GM19463 (cell line): ENCODE measurements at regions not wholly inside any gene's neighbourhood (a gene's known extent, or its start where the extent isn't known, plus 50 kb on each side); places are given as distances from the start of the nearest gene placed in this dataset.

Experiments used
- ATAC-seq: cut with Tn5 transposase; IDR thresholded peaks from one replicate; pipeline ENCODE4 v1.9.1; 2021; ENCODE audit warnings: mild to moderate bottlenecking, moderate library complexity; ENCODE audit not compliant: unreplicated experiment

GRCh38 chr5:82772281-82772680 is 304.9 kb downstream of the TMEM167A start:
- no peak for ATAC-seq

DNA sequence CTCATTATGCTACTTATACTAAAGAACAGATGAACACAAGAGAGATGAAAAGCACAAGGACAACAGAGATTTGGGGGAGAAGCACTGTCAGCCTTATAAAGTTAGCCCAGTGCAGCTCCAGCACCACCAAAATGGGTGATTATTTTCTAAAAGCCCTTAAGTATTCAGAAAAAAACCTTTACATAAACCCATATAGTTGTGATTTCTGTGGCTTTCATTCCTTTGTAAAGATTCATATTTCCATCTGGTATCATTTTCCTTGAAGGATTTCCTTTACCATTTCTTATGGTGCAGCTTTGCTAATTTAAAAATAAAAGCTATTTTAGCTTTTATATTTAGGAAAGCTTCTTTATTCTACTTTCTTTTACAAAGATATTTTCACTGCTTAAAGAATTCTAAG is 311.0 kb downstream of the TMEM167A start:
- no peak for ATAC-seq

DNA sequence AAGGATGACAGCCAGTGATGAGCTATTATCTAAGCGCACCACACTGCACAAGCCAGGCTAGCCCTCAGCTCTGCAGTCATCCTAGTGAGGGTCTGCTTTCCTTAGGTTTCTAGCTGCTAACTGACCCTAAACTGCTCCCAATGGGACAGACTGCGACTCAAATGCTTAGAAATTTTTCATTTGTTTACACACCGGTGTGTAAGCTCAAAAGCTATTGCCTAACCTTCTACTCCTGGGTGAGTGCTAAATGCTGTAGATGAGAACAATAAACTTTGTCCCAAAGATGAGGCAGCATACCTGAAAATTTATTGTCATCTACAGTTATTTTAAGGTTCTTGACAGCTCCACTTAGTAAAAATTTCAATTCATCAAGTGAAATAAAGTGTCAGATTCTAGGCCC is 311.4 kb downstream of the TMEM167A start:
- ATAC-seq, result no peak

DNA sequence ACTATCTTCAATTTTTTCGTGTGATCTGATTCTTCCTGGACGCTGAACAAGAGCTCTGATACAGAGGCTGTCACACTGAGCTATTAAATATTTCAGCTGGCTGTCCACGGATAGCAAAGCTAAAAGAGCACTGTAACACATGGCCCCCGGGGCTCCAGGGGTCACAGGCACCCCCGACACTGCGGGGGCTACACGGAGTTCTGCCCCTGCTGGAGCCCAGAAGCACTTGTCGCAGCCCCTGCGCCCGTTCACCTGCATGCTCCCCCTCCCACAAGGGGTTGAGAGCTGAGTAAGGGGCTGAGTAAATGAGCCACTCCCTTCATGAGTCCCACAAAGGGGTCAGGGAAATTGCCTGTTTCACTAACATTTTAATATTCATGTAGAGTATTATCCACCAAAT is 316.3 kb downstream of the TMEM167A start:
- no peak for ATAC-seq

DNA sequence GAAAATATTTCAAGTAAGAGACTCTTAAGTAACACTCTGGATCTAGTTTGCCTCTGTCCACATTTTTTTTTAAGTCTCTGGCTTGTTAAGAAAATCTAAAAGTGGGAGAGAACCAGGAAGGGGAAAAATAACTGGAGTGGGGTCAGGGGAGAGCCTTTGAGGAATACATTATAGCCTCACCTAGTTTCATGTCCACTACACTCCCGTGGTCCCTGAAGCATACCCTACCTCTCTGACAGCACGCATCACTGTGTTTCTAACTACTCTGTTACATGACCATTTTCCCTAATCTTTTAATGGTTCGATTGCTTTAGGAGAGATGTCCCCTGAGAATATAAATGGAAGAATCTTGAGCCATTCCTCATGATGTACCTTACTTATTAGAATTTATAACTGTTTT is 318.3 kb downstream of the TMEM167A start:
- ATAC-seq, result no peak

GRCh38 chr5:82754759-82755158 is 322.4 kb downstream of the TMEM167A start:
- ATAC-seq, result peak; percentile 89

DNA sequence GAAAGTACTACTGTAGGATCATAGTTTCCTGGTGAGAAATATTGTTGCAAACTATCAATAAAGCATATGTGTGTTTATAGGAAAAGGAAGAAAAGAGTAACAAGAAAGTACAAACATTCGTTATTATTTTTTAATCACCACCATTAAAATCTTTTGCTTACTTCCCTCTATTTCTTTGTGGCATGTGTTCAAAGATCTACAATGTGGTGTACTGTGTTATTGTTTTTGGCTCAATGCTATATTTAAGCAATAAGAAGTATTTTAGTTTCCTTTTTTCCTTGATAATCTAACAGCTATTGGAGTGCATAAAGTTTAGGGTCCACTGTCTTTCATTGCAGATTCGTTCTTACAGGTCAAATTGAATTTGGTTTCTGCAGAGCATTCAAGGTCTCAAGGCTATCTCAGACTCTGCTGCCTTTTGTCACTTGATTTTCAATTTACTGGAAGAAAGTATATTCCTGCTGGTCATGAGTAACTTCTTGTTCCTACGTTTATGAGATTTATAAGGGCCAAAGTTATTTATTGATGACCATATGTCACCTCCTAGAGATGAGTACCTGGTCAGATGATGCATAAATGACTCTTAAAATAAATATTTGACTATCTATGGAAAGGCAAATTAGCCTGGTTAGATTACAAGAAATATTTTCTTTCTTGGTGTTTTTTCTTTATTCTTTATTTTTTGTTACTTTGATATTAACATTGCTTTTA is 323.0 kb downstream of the TMEM167A start:
- ATAC-seq, result peak; percentile 15

DNA sequence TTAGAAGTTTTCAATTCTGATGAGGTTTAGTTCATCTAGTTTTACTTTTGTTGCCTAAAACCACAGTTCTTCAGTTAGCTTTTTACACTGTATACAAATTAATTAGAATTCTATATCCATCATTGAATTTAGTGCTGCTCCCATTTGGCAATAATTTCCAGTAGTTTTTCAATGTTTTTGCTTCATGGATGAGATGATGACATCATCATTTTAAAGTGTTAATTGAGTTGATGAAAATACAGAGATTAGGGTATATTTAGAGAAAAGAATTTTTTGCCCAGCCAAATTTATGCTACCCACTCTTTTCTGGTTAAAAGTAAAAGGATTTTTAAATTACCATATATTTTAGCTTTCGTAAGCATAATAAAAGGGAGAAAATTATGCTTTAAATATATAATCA is 323.8 kb downstream of the TMEM167A start:
- no peak for ATAC-seq

DNA sequence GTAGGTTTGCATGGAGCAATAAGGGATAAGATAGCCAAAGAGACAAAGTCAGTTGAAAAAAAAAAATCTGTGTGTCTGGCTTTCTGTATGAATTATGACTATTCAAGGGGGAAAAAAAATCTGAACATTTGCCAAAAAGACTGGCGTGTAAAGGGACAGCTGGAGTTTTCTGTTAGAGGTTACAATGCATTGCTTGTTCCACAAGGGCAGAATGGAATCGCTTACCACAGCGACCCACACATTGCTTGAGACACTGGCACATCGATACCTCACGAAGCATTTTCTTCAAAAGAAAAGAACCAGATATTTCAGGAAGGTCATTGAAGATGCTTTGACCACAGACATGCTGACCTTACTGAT is 327.8 kb downstream of the TMEM167A start:
- peak; percentile 68 for ATAC-seq

DNA sequence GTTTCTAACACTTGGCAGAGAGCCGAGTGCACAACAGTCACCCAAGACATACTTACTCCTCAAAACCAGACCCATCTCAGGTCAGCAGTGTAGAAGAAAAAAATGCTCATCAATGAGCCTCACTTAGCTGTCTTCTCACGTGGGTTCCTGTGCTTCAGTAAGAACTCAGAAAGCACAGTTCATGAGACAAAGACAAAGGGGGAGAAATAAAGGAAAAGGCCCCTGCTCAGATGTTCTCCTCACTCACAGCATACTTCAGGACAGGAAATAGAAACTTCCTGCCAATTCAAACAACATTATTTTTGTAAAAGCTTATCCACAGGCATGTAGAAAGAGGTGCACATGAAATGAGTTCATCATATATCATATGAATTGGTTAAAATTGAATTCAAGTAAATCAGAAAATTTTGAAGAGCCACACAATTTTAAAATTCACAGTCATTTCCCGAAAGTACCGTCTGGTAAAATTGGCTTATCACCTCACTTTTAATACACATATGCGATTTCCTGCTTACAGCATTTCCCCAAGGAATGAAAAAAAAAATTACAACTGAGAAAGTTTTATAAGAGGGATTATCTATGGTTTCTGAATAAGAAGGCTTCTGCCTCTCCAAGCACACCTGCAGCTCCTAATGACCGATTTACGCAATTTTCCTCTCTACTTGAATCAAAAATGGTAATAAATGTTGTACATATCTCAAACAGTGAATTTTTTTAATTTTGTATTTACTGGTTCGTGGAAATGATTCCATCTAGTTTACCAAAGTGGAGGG is 328.3 kb downstream of the TMEM167A start:
- ATAC-seq, result no peak

GRCh38 chr5:82747986-82748385 is 329.2 kb downstream of the TMEM167A start:
- ATAC-seq, result no peak

DNA sequence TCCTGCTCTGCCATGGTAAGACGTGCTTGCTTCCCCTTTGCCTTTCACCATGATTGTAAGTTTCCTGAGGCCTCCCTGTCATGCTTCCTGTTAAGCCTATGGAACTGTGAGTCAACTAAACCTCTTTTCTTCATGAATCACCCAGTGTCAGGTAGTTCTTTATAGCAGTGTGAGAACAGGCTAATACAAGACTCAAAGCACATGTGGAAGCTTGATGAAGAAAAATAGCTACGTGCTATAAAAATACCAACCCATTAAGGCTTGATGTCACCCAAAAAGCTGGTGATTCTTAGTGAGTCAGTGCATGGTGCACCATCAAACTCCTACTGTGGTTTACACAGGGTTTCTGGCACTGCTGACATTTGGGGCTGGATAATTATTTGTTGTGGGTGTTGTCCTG is 332.2 kb downstream of the TMEM167A start:
- ATAC-seq, result no peak

DNA sequence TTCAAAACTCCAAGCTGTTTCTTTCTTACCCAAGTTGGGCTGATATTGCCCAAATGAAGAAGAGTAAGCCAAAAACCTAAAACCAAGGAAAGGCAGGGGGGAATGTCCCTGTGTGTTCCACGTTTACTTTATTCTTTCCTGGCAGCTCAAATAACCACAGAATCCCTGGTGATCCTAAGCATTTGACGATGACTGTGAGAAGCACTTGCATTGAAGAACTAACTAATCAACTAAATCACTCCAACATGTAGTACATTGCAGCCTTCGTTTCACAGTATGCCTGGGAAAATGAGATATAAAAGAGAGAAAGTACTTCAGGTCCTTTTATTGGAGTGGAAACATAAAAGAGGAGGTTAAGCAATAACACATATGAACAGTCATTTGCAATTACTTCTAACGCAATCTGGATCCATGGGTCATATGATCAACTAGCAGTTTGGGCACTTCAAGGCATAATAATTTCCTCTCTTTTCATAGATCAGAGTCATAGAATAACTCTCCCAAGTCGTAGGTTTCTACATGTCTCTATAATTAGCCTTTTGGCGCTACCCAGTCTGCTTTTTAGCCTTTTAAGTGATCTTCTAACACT is 338.4 kb downstream of the TMEM167A start:
- no peak for ATAC-seq

GRCh38 chr5:82735160-82735789 is 341.9 kb downstream of the TMEM167A start:
- peak; percentile 42 for ATAC-seq

DNA sequence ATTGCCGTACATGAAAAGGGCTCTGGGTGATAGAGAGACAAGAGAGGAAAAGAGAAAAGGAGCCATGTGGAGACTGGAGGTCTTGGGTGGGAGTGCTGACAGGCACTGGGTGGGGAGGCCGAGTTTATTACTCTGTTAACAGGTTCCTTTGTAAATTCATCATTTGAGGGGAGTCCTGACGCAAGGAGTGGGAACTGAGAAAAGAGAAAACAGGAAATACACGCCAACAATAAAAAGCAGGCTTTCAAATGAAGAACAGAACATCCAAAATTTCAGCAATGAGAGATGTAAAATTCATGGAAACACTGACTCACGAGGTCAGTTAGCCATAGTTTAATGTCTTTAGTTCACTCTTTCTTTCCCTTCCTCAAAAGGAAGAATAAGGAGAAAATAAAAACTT is 342.8 kb downstream of the TMEM167A start:
- ATAC-seq, result no peak

DNA sequence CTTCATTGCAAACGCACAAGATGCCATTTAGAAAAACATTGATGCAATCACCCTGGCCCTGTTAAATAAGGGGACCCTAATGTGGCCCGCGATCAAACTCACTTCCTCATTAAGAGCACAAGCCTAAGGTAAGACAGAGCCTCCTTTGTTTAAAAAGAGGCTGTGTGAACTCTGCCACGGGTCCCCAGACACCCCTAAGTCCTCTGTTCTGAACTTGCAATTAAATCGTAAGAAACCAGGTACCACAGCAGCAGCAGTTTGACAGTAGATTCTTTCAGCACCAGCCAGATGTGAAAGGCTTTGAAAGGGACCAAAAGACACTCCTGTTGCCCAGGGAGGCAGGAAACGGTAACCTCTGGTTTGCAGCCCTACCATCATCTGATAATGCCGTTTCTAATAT is 346.3 kb downstream of the TMEM167A start:
- ATAC-seq, result no peak

DNA sequence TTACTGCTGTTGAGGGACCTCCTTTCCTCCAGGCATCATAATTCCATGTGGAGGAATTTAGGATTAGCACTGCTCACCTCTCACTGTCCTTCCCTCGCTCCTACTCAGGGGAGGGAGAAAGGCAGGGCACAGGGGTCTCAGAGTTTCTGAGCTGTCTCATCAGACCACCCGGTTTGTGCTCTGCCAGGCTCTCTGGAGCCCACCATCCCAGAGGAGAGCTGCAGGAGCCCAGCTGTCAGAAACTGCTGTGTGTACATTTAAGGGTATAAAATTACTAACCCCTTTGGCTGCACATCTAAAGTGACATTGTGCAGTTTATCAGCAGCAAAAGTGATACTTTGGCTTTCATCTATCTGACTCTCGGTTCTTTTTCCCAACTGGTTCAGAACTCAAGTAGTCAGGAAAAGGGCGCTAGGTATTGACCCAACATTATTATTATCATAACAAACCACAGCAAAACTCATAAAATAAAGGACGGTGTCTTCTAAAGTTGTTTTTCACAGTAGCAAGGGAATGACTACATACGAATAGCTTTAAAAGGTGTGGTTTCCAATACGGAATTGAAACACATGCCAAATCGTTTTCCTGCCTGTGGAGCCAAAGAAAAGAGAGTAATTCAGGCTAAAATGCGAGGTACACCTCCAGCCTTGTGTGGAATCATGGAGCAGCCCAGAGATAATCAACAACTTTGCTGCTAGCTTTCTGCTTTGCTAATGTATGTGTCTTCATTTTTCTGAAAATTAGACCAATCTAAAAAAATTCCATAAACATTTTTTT is 348.1 kb downstream of the TMEM167A start:
- no peak for ATAC-seq

- no peak for ATAC-seq
These were observed 354.0 kb downstream of the TMEM167A start for GRCh38 chr5:82723168-82723567.

- no peak for ATAC-seq
These were observed 356.1 kb downstream of the TMEM167A start for GRCh38 chr5:82721087-82721410.

- ATAC-seq, result no peak
These were observed 356.7 kb downstream of the TMEM167A start for GRCh38 chr5:82720213-82721086.
